SK-MEL-5 (cell line): ENCODE measurements at regions not wholly inside any gene's neighbourhood (a gene's known extent, or its start where the extent isn't known, plus 50 kb on each side); places are given as distances from the start of the nearest gene placed in this dataset.

ENCODE experiments used
- DNase-seq: peaks from one replicate; pipeline ENCODE4 v3.0.0-alpha.2; 2016; ENCODE audit warnings: low read depth, low spot score
- in situ Hi-C: cut with HindIII; loops from 2 replicates; pipeline ENCODE4 v1.10.0; 2016; ENCODE audit warnings: low sequenced_read_pairs, high pct_unique_total_duplicates, low pct_unique_long_range_greater_than_20kb

DNA sequence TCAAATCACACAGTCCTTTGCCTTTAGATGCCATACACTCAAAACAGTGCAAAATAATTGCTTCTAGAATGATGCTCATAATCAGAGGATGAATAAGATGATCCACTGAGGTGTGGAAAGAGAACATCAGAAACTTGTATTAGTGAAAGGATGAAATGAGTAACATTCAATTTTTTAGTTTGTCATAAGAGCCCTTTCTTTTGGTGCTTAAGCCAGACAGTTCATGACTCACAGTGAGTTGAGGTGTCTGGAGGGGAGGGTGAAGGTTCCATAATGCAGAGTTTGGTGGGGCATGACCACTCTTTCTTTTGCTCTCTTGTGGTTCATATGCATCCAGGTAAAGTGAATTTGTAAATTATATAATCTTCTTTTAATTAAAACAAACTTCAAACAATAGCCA is 415.0 kb upstream of the CELF4 start:
- no peak for DNase-seq
- in situ Hi-C loops, result no loop called here

DNA sequence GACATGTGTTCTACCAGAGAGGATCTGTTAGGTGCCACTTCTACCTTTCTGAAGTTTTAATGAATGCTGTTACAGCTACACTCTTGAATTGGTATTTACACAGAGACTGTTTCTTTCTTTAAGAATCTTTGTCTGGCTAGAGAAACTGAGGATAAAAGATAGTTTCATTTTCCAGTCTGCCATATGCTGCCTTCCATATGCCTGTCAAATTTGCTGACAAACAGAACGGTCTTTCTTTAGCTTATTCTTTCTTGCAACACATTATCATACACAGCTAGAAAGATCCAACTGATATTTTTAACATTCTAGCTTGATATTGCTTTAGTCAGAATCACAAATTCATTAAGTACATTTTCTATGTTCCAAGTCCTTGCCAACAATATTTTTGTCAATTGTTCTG is 409.8 kb upstream of the CELF4 start:
- DNase-seq, result no peak
- in situ Hi-C loops, result no loop called here

DNA sequence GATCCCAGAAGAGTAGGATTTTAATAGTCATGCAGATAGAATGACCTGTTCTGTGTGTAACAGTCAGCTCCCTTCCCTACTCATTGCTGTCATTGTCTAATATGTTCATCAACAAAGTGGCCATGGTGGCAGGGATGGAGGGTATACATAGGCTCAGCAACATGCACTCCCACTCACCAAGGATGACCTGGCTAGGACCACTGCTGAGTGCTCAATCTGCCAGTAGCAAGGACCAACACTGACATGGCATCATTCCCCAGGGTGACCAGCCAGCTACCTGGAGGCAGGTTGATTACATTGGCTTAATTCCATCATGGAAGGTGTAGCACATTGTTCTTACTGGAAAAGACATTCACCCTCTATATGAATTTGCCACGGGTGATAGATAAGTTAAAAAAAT is 401.7 kb upstream of the CELF4 start:
- in situ Hi-C loops, result no loop called here
- no peak for DNase-seq

DNA sequence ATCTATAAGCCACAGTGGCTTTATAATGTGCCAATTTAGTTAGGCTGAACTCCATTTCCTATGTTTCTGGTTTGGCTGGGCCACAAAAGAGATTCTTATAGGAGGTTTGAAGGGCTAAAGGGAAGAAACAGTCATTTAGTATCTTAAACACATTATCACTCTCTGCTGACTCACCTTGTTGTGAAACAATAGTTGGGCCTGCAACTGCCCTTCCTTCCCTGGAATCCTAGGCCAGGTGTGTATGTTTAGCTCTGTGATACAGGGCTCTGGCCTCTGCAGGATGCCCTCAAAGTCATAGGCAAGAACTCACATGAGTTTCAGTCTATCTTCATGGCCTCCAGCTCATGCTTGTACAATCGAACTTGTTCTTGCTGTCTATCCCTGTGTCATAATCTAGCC is 400.0 kb upstream of the CELF4 start:
- in situ Hi-C loops, result no loop called here
- DNase-seq, result no peak

DNA sequence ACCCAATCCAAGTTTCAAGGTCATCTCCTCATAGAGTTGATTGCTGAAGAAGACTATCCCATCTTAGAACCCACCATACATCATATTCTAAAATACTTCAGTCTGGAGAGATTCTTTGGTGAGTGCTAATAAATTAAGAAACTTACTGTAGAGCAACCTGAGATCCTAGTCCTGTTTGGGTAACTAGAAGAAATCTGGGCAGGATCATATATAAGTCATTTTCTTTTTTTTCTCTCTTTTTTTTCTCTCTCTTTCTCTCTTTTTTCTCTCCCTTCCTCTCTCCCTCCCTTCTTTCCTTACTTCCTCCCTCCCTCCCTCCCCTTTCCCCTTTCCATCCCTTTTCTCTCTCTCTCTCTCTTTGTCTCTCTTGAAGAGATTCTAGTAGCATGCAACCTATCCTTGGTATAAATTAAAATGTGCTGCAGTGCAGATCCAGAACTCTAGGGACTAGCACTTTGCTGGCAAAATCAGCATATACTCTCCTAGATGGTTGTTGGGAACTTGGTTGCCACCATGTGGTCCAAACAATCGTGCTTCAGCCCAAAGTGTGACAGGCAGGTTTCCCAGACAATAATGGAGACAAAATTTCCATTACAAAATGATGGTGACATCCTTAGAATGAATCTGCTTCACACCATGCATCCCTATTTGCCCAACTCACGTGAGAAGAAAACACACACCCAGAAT is 399.4 kb upstream of the CELF4 start:
- DNase-seq, result no peak
- in situ Hi-C loops, result no loop called here

DNA sequence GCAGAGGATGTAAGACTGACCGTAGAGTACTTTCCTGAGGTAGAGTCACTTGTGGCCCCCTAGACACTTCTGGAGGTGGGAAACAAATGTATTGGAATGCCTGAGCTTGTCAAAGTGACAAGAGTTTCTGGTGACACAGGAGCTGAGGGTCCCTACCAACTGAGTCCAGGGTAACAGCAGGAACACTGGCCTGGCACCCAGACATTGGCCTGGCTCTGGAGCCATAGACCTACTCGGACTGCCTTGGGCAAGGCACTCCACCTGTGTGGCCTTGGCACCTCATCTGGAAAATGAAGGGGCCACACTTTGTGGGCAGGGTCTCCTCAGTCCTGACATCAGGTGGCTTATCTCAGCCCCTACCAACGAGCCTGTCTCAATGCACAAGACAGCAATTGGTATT is 398.2 kb upstream of the CELF4 start:
- DNase-seq, result no peak
- in situ Hi-C loops, result no loop called here

DNA sequence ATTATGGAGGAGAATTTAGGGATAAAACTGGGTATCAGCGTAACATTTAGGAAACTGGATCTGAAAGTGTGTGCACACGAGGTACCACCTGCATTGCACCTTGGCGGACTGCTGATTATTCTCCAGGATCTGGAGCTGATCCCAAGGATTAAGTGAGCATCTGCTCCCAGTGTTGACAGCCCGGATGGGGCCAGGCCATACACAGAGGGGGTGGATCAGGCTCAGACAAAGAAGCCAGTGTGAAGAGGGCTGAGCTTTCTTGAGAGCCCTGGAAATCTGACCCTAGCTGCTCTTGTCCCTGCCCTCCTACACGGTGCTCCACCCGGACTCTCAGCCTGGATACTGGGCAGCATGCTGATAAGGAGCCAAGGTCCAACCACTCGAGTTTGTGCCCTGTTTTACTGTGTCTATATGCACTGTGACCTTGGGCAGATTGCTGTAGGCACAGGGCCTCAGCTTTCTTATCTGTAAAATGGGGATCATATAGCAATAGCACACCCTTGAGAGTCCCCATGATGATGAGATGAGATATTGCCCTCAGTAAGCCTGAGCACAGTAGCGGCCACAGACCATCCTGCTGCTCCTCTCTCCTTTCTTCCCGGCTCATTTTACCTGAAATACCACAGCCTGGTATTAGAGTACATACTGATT is 396.8 kb upstream of the CELF4 start:
- no peak for DNase-seq
- in situ Hi-C loops, result no loop called here

DNA sequence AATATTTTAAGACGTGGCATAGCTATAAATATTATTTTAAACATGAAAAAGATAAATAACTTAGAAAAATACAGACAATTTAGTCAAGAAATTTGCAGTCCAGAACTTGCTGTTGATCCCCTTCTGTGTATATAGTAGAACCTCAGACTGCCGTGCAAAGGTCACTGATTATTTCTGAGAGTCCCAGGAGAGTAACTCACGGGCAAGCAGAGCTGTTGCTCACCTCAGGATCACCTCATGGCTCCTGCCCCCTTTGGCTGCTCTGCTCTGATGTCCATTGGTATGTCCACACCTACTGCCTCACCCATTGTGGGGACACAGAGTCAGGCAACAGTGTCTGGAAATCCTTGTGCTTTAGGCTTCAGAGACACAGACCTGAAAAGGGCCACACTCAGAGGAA is 392.9 kb upstream of the CELF4 start:
- no peak for DNase-seq
- in situ Hi-C loops, result no loop called here

DNA sequence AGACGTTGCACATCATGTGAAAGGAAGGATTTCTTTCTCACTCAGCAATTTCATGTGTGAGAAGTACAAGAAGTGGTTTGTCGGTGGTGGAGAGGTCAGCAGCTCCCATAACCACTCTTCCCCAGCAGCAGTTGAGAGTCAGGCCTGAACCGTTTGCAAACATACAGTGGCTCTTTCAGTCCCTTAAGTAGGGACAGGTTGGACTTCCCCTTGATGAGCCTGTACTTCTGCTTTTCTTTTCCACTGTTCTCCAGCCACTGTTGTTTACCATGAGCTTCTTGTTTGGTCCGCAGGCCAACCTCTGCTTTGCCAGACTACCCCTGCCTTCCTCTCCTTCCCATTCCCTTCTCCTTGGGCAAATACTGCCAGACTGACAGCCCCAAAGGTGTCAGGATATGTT is 391.3 kb upstream of the CELF4 start:
- DNase-seq, result no peak
- in situ Hi-C loops, result no loop called here

DNA sequence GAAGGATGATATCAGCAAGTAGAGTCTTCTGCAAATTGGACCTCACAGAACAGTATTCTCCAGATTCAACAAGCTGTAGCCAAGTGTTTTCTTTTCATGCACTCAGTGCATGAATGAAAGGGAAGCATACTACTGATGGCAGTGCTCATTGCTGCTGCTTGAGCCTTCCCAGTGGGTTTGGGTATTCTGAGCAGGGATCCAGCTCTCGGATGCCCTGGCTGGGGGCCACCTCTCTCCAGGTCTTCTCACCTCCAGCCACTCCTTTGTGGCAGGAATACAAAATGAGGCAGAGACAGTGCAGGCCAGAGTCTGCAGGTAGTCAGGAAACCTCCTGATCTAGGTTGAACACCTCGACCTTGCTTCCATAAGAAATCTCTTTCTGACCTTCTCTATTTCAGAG is 390.4 kb upstream of the CELF4 start:
- in situ Hi-C loops, result no loop called here
- DNase-seq, result no peak

DNA sequence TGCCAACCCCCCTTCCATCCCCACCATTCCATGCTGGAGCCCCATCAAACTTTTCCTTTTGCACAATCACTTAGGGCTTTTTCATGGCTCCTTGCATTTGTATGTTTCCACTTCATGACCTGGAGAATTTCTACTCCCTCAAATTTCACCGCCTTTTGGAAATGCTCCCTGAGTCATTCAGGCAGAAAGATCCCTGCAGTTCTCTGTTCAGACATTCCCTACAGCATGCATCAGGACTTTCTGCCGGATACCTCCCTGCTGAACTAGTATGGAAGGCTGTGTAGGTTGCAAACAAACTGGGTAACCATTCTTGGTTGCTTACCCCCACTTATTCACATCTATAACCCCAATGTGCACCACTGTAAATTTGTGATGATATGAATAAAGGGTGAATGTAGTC is 389.6 kb upstream of the CELF4 start:
- in situ Hi-C loops, result no loop called here
- DNase-seq, result no peak

DNA sequence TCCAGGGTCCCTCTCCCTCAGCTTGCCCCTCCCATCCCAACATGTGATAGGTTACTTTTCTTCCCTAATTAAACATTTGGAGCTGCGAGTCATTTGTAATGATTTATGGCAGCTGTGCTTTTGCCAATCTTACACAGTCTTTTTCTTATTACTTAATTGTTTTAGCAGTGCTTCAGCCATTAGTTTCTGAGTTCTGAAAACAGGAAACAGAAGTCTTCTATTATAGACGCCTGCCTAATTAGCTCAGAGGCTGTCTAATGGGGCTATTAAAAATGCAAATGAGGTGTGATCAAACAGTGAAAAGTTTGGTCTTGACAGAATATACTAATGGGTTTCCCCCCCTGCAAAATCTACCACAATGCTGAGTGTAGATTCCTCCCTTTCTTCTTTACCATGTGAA is 388.3 kb upstream of the CELF4 start:
- no peak for DNase-seq
- in situ Hi-C loops, result no loop called here

DNA sequence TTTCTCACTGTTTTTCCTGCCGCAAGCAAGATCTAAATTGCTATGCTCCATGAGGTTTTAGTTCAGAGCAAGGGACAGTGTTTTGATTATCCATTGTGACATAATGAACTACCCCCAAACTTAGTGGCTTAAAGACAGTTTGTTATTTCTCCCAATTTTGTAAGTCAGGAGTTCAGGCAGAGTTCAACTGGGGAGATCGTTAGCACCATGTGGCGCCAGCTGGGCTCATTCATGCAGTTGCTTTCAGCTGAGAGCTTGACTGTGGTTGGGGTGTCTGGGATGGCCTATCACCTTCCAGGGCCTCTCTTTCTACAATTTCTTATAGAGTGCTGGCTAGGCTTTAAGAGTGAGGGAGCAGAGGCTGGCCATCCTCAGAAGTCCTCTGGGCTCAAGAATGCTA is 382.9 kb upstream of the CELF4 start:
- in situ Hi-C loops, result no loop called here

DNA sequence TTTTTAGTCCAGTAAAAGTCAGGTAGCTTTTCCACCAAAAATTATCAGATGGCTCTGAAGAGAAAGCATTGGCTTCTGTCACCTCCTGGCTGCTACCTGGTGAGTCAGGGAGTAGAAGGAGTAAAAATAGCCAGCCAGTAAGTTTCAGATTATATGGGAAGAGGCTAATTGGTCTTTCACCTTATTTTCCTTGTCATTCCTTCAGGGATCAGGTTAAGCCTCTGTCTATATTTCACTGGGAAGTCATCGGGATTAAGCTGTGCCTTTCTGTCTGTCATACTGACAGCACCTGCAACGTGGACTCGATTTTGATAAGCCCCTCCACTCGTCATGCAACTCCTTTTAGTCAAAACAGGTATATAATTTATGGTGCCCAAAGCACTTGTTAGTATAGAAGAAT is 380.7 kb upstream of the CELF4 start:
- no peak for DNase-seq
- in situ Hi-C loops, result no loop called here

More for the DNA sequence above, 382.9 kb upstream of the CELF4 start:
- no peak for DNase-seq

DNA sequence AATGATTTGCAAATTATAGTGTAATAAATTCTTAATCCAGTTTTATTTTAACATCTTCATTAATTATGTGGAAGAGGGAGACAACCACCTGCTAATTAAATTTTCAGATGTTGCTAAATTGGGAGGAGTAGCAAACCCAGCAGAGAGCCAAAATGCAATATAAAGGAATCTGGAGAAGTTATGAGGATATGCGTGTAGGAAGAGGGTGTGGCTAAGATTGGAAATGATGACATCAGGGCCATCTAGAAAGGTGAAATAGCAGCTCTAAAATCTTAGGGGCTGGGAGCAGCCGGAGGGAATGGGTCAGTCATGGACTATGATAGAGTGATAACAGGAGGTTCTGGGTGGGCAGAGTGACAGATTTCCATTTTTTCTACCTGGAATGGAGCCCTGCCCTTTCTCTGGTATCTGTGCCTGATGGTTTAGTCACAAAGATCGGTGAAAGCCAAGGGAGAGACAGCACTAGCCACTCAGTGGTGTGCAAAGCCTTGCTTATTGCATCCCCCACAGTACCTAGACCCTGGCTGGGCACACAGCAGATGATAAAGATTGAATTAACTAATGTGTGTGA is 379.2 kb upstream of the CELF4 start:
- in situ Hi-C loops, result no loop called here
- no peak for DNase-seq

DNA sequence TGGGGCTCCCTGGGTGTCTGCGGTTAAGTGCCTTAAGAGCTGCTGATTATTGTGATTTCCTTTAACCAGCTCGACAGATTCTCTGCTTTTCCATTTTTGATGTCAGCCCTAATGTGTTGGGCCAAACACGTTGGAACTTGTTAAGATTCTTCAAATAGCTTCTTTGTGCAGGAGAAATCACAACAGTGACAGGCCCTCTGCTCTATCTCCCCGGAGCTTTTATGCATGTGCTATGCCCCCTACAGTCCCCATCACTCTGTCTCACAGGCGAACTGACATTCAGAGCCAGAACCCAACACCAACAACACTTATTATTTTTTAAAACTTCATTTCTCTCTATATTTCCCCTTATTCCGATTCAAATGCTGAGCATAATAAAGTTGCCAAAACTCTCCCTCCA is 371.7 kb upstream of the CELF4 start:
- DNase-seq, result no peak
- in situ Hi-C loops, result no loop called here

DNA sequence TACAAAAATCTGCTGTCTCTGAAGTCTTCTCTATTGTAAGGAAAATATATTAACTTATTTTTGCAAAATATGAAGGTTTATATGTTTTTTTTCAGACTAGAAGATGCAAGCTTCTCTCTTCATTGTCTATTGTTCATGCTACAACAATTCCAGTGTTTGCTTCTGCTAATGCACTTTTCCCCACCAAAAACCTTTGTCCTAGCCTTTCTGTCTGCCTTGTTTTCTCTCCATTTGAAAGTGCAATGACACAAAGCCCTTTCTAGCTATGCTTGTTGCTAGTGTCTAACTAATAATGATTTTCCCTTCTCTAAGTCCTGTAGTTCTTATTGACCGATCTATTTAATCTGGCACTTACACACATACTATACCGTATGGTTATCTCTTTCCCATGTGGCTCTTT is 369.5 kb upstream of the CELF4 start:
- in situ Hi-C loops, result no loop called here
- DNase-seq, result no peak

DNA sequence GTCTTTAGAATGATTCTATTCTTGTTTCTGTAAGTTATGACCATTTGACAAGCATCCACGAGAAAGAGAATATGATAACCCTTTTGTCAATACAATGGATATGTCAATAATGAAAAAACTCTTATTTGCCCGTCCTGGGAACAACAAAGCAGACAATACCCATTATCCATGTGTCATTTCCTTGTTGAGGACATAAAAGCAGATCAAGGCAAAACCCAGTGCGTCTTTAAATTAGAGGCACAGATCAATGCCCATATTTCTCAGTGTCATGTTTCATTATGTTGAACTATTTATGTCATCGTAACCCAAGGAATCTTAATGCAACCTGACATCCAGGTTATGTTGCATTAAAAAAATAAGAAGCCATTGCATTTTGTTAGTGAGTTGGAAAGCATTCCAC is 365.0 kb upstream of the CELF4 start:
- in situ Hi-C loops, result no loop called here
- DNase-seq, result no peak

DNA sequence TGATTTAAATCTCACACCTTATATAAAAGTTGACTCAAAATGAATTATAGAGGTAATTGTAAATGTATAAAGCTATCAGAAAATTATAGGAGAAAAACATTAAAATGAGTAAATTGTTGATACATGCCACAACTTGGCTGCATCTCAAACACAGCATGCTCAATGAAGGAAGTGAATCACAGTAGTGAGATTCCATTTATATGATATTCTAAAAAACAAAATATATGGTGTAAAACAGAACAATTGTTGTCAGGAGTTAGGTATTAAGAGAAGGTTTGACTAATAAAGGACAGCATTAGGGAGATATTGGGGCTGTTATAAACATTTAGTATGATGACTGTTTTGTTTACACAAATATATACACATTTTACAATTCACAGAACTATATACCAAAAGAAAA is 356.6 kb upstream of the CELF4 start:
- in situ Hi-C loops, result no loop called here
- DNase-seq, result no peak
